WTC11 (cell line): ENCODE measurements at regions not wholly inside any gene's neighbourhood (a gene's known extent, or its start where the extent isn't known, plus 50 kb on each side); places are given as distances from the start of the nearest gene placed in this dataset.

ENCODE experiments used
- ATAC-seq: fragments of 200-7000 bp; cut with Tn5 transposase; 2 replicates; pipeline ENCODE4 v1.10.0; 2021; ENCODE audit warnings: mild to moderate bottlenecking, moderate library complexity
- CTCF ChIA-PET: fragments of 300-600 bp; sonication (Branson Sonifier 250); formaldehyde crosslinking; loops from one replicate; lab custom pipeline; 2021; ENCODE audit warnings: antibody characterized with exemption; lab: Charles Lee
- POLR2A ChIA-PET: fragments of 350-600 bp; sonication (Branson Sonifier 250); formaldehyde crosslinking; loops from one replicate; lab custom pipeline; 2021; ENCODE audit warnings: antibody characterized with exemption; lab: Charles Lee
- DNase-seq: peaks from one replicate; pipeline ENCODE4 v3.0.0; 2021; ENCODE audit warnings: low spot score
- H3K27ac Mint-ChIP-seq: 2 replicates; pipeline ENCODE4 v1.8.0; 2021; ENCODE audit warnings: mixed read lengths
- H3K27me3 Mint-ChIP-seq: 2 replicates; pipeline ENCODE4 v1.8.0; 2021; ENCODE audit warnings: low read depth, mild to moderate bottlenecking, moderate library complexity, mixed read lengths
- H3K36me3 Mint-ChIP-seq: 2 replicates; pipeline ENCODE4 v1.8.0; 2021; ENCODE audit warnings: mixed read lengths
- H3K4me1 Mint-ChIP-seq: 2 replicates; pipeline ENCODE4 v1.8.0; 2022; ENCODE audit warnings: mixed read lengths
- H3K4me3 Mint-ChIP-seq: 2 replicates; pipeline ENCODE4 v1.8.0; 2021; ENCODE audit warnings: mild to moderate bottlenecking, moderate library complexity, mixed read lengths
- H3K9me3 Mint-ChIP-seq: 2 replicates; pipeline ENCODE4 v1.8.0; 2021; ENCODE audit warnings: mixed read lengths
- ARID4B ChIP-seq: sonication (generic); formaldehyde crosslinking; IDR thresholded peaks from 2 replicates; pipeline ENCODE4 v1.8.0; 2023; ENCODE audit warnings: missing genetic modification reagents, mild to moderate bottlenecking, borderline replicate concordance
- E2F1 ChIP-seq: sonication (generic); formaldehyde crosslinking; IDR thresholded peaks from 2 replicates; pipeline ENCODE4 v1.8.0; 2022; ENCODE audit warnings: mild to moderate bottlenecking, missing genetic modification reagents
- ETV6 ChIP-seq: sonication (generic); formaldehyde crosslinking; IDR thresholded peaks from 2 replicates; pipeline ENCODE4 v1.8.1; 2022; ENCODE audit warnings: mild to moderate bottlenecking, missing genetic modification reagents
- FOXK1 ChIP-seq: sonication (generic); formaldehyde crosslinking; IDR thresholded peaks from 2 replicates; pipeline ENCODE4 v1.8.0; 2022; ENCODE audit warnings: mild to moderate bottlenecking, moderate library complexity, missing genetic modification reagents
- GABPB1 ChIP-seq: sonication (generic); formaldehyde crosslinking; IDR thresholded peaks from 2 replicates; pipeline ENCODE4 v1.8.1; 2023; ENCODE audit warnings: mild to moderate bottlenecking, missing genetic modification reagents
- KAT7 ChIP-seq: sonication (generic); formaldehyde crosslinking; IDR thresholded peaks from 2 replicates; pipeline ENCODE4 v1.8.1; 2023; ENCODE audit warnings: missing genetic modification reagents, mild to moderate bottlenecking, borderline replicate concordance
- MAX ChIP-seq: sonication (generic); formaldehyde crosslinking; IDR thresholded peaks from 2 replicates; pipeline ENCODE4 v1.8.0; 2022; ENCODE audit warnings: mild to moderate bottlenecking, missing genetic modification reagents
- MYBL2 ChIP-seq: sonication (generic); formaldehyde crosslinking; IDR thresholded peaks from 2 replicates; pipeline ENCODE4 v1.8.1; 2023; ENCODE audit warnings: mild to moderate bottlenecking, moderate library complexity, missing genetic modification reagents
- OVOL2 ChIP-seq: fragments of 250-450 bp; sonication (Bioruptor Pico); IDR thresholded peaks from 2 replicates; pipeline ENCODE4 v1.9.0; 2021; ENCODE audit warnings: mild to moderate bottlenecking, borderline replicate concordance
- RORB ChIP-seq: fragments of 250-450 bp; sonication (Bioruptor Pico); IDR thresholded peaks from 2 replicates; pipeline ENCODE4 v1.9.0; 2021; ENCODE audit warnings: mild to moderate bottlenecking
- SMAD3 ChIP-seq: sonication (generic); formaldehyde crosslinking; IDR thresholded peaks from 2 replicates; pipeline ENCODE4 v1.8.0; 2022; ENCODE audit warnings: missing genetic modification reagents, mild to moderate bottlenecking, borderline replicate concordance
- SMAD4 ChIP-seq: sonication (generic); formaldehyde crosslinking; IDR thresholded peaks from 2 replicates; pipeline ENCODE4 v1.8.0; 2022; ENCODE audit warnings: mild to moderate bottlenecking, missing genetic modification reagents
- SP1 ChIP-seq: sonication (generic); formaldehyde crosslinking; conservative IDR thresholded peaks from 2 replicates; pipeline ENCODE4 v1.8.1; 2022; ENCODE audit warnings: missing genetic modification reagents
- TP53 ChIP-seq: sonication (generic); formaldehyde crosslinking; IDR thresholded peaks from 2 replicates; pipeline ENCODE4 v1.8.1; 2023; ENCODE audit warnings: mild to moderate bottlenecking, missing genetic modification reagents
- ZNF219 ChIP-seq: sonication (generic); formaldehyde crosslinking; IDR thresholded peaks from 2 replicates; pipeline ENCODE4 v1.8.0; 2023; ENCODE audit warnings: missing genetic modification reagents, mild to moderate bottlenecking, borderline replicate concordance
- ZNF396 ChIP-seq: fragments of 250-450 bp; sonication (Bioruptor Pico); IDR thresholded peaks from 2 replicates; pipeline ENCODE4 v1.8.0; 2021; ENCODE audit warnings: mild to moderate bottlenecking, moderate library complexity, borderline replicate concordance
- TF ChIP-seq, protein P1 (sequence below): fragments of 250-450 bp; sonication (Bioruptor Pico); IDR thresholded peaks from 2 replicates; pipeline ENCODE4 v1.9.0; 2021; ENCODE audit warnings: mild to moderate bottlenecking
- TF ChIP-seq, protein P2 (sequence below): sonication (generic); formaldehyde crosslinking; IDR thresholded peaks from 2 replicates; pipeline ENCODE4 v1.8.1; 2023; ENCODE audit warnings: mild to moderate bottlenecking, missing genetic modification reagents

- peaks cover 2% of the 10 kb centered on the region; the same call in 1 of the 2 replicates for H3K36me3 Mint-ChIP-seq
- peaks cover 4% of the 10 kb centered on the region; the same call in 1 of the 2 replicates for H3K4me1 Mint-ChIP-seq
- ATAC-seq, result no peak; the same call in 1 of the 2 replicates
- POLR2A ChIA-PET, result no interaction called here
- TF ChIP-seq RORB (CRISPR knock-in tag) (no peak), SMAD3 (CRISPR knock-in tag) (no peak), SP1 (CRISPR knock-in tag) (no peak), ETV6 (no peak), GABPB1 (no peak), ARID4B (CRISPR knock-in tag) (no peak), FOXK1 (CRISPR knock-in tag) (no peak), MAX (CRISPR knock-in tag) (no peak), ZNF396 (no peak)
- TF ChIP-seq, protein P1, sequence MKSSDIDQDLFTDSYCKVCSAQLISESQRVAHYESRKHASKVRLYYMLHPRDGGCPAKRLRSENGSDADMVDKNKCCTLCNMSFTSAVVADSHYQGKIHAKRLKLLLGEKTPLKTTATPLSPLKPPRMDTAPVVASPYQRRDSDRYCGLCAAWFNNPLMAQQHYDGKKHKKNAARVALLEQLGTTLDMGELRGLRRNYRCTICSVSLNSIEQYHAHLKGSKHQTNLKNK, result no peak
- TF ChIP-seq, all 79 proteins: peak for 0
- Mint-ChIP-seq H3K4me3 (no peak overlapping the region), H3K27ac (no peak overlapping the region), H3K9me3 (peaks cover 14% of the 10 kb centered on the region), H3K27me3 (no peaks in the 10 kb centered on the region)
- no peak for DNase-seq
- CTCF ChIA-PET, result no interaction called here
Measured at GRCh38 chr6:92617721-92618120, 801.6 kb downstream of the EPHA7 start.

- POLR2A ChIA-PET, result no interaction called here
- no peak for TF ChIP-seq E2F1 (CRISPR knock-in tag)
- no peak for TF ChIP-seq ZNF396
- no peak for TF ChIP-seq ARID4B (CRISPR knock-in tag)
- TF ChIP-seq, protein P2, sequence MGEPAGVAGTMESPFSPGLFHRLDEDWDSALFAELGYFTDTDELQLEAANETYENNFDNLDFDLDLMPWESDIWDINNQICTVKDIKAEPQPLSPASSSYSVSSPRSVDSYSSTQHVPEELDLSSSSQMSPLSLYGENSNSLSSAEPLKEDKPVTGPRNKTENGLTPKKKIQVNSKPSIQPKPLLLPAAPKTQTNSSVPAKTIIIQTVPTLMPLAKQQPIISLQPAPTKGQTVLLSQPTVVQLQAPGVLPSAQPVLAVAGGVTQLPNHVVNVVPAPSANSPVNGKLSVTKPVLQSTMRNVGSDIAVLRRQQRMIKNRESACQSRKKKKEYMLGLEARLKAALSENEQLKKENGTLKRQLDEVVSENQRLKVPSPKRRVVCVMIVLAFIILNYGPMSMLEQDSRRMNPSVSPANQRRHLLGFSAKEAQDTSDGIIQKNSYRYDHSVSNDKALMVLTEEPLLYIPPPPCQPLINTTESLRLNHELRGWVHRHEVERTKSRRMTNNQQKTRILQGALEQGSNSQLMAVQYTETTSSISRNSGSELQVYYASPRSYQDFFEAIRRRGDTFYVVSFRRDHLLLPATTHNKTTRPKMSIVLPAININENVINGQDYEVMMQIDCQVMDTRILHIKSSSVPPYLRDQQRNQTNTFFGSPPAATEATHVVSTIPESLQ (CRISPR knock-in tag), result no peak
- no peak for TF ChIP-seq MYBL2 (CRISPR knock-in tag)
- TF ChIP-seq KAT7 (CRISPR knock-in tag), result no peak
- no peak for TF ChIP-seq TP53 (CRISPR knock-in tag)
- no peak for TF ChIP-seq OVOL2 (CRISPR knock-in tag)
- no peak for TF ChIP-seq ZNF219 (CRISPR knock-in tag)
- TF ChIP-seq MAX (CRISPR knock-in tag), result no peak
- no peak for TF ChIP-seq SMAD4
Measured at GRCh38 chr6:92608751-92609150, 810.6 kb downstream of the EPHA7 start.

More at GRCh38 chr6:92608751-92609150, 810.6 kb downstream of the EPHA7 start:
- no peaks in the 10 kb centered on the region for H3K27me3 Mint-ChIP-seq
- no peaks in the 10 kb centered on the region for H3K4me1 Mint-ChIP-seq
- ATAC-seq, result no peak
- H3K36me3 Mint-ChIP-seq, result peaks cover 3% of the 10 kb centered on the region; the same call in 1 of the 2 replicates
- DNase-seq, result no peak
- no peak overlapping the region for H3K27ac Mint-ChIP-seq
- CTCF ChIA-PET, result interaction anchor here (1.0 kb wide), 1 partner anchor 8 kb away, joined by 3 read pairs; no protein-coding TSS in a partner anchor
- peaks cover 19% of the 10 kb centered on the region for H3K9me3 Mint-ChIP-seq
- no peak overlapping the region for H3K4me3 Mint-ChIP-seq
